Activated CD4-positive, alpha-beta T cell treated with anti-CD3 and anti-CD28 coated beads, Interleukin-2, amount 50 U/mL, for 24 hours (primary cell): ENCODE measurements at regions not wholly inside any gene's neighbourhood (a gene's known extent, or its start where the extent isn't known, plus 50 kb on each side); places are given as distances from the start of the nearest gene placed in this dataset.

Source experiments
- DNase-seq, 2 donors: peaks; one replicate each; pipeline ENCODE4 v3.0.0-alpha.2; 2020; ENCODE audit warnings: low read depth in 1 of 2, low spot score in 1 of 2

DNA sequence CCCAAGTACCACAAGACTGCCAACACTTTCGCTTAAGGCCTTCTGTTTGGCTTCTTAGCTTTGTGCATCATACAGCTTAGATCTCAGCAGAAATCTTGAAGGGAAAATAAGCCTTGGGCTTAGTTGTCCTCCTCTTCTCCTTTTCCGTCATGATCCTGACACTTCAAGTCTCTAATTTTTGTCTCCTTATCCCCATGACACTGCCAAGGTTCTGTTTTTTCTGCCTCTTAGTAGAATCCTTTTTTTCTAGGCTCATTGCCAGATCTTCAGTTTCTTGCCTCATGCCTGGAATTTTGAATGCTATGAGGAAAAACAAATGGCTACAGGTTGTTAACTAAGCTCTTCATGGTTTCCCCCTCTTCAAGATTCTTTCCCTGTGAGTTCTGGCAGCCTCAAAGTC, 450.4 kb downstream of the LRFN5 start:
- DNase-seq = no peak

- DNase-seq = no peak
These were observed 440.9 kb downstream of the LRFN5 start for GRCh38 chr14:42047421-42048055.

DNA sequence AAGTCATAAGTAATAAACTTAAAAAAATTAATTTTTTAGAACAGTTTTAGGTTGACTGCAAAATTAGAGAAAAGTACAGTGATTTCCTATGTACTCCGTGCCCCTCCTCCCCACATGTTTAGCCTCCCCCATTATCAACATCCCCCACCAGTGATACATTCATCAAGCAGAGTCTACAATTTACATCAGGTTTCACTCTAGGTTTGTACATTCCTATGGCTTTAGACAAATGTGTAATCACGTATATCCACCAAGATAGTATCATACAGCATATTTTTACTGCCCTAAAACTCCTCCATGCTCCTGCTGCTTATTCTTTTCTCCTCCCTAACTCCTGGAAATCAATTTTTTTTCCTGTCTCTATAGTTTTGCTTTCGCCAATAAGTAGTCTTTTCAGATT, 438.7 kb downstream of the LRFN5 start:
- DNase-seq = no peak

GRCh38 chr14:42028607-42029006, 421.9 kb downstream of the LRFN5 start:
- no peak for DNase-seq

DNA sequence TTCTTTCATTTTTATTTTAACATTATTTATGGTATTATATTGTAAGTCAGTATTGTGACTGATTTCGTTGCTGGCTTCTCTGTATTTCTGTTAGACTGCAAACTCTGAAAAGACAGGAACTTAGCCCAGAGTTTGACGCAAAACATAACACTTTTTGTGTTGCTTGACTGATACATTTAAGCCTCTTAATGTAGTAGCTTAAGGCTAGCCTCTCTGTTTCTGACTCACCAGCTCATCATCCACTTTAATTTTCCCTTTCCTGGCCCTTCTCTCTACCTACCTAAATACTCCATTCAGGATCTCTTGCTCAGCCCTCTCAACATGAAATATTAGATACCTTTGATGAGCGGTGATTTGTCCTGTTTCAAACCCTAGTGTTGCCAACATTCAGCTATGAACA, 420.6 kb downstream of the LRFN5 start:
- no peak for DNase-seq

GRCh38 chr14:42023452-42023851, 416.8 kb downstream of the LRFN5 start:
- DNase-seq = no peak

- no peak for DNase-seq
These were observed 407.6 kb downstream of the LRFN5 start for GRCh38 chr14:42014301-42014700.

- no peak for DNase-seq
These were observed 406.9 kb downstream of the LRFN5 start for GRCh38 chr14:42013559-42013958.

DNA sequence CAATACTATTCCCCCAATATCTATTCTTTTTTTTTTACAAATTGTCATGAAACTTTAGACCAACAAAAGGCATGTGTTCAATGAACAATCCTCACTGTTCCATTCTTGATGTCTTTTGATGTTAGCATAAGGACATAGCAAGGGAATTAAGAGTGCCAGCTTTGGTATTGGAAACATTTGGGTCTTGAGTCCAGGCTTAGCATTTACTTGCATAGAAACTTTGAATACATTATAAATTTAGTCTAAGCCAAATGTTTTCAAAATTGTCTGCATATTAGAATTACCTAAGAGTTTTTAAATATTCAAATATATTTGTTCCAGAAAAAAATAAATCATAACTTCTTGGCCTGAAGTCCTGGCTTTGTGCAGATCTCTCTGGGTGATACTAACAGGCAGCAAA, 406.5 kb downstream of the LRFN5 start:
- no peak for DNase-seq

- no peak for DNase-seq
These were observed 404.5 kb downstream of the LRFN5 start for GRCh38 chr14:42011221-42011620.

GRCh38 chr14:42004321-42004720, 397.6 kb downstream of the LRFN5 start:
- no peak for DNase-seq

GRCh38 chr14:42002141-42002540, 395.5 kb downstream of the LRFN5 start:
- no peak for DNase-seq

DNA sequence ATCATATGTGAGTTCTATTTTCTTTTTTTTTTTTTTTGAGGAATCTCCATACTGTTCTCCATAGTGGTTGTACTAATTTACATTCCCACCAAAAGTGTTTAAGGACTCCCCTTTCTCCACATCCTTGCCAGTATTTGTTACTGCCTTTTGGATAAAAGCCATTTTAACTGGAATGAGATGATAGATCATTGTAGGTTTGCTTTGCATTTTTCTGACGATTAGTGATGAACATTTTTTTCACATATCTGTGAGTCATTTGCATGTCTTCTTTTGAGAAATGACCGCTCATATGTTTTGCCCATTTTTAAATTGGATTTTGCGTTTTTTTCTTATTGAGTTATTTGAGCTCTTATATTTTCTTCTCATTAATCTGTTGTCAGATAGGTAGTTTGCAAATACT, 394.8 kb downstream of the LRFN5 start:
- no peak for DNase-seq

DNA sequence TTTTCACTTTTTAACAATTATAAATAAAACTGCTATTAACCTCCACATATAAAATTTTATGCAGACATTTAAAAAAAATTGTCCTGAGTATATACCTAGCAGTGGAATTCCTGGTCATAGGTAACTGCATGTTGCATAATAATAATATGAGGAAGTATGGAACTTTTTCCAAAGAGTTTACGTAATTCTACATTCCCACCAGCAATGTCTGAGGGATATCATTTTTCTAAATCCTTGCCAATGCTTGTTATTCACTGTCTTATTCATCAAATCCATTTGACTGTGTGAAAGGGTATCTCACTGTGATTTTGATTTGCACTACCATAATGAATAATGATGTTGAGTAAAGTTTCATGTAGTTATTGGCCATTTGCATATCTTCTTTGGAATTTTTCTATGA, 393.8 kb downstream of the LRFN5 start:
- DNase-seq = no peak

DNA sequence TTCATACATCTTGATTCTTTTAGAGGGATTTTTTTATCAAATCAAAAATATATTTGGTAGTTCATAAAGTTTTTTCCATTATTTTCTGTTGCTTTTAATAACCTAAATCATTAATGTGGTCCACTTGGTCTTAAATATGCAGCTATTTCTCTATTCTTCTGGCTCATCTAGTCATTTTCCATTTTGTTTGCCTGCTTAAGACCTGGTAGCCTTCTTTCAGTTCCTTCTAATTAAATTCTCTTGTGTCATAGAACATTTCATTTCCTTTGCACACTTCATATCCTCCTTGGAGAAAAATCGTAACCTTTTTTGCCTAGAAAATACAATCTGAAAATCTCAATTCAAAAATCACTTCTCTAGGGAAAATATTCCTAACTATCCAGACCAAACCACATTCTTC, 387.0 kb downstream of the LRFN5 start:
- no peak for DNase-seq

DNA sequence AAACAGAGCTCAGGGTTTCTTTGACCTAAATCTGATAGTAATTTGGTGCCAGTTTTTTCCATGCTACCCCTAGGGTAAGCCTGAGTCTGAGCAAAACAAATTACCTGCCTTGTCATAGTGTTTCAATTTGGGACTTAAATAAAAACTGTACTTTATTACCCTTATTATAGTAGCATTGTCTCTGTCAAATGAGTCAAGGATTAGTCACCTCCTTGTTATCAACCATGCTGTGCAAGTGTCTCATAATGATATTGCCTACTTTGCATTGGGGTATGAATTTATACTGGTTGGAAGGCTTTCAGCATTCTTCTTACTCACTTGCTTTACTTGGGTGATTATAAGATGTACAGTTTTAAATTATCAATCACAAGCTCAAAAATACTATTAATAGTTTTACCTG, 380.0 kb downstream of the LRFN5 start:
- no peak for DNase-seq

- DNase-seq = no peak
These were observed 379.5 kb downstream of the LRFN5 start for GRCh38 chr14:41986083-41986645.

DNA sequence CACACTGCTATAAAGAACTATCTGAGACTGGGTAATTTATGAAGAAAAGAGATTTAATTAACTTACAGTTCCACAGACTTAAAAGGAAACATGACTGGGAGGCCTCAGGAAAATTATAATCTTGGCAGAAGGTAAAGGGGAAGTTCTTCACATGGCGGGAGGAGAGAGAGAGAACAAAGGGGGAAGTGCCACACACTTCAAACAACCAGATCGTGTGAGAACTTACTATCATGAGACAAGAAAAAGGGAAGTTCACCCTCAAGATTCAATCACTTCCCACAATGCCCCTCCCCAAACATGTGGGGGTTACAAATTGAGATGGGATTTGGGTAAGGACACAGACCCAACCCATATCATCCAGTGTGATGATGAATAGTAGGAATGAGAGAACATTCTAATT, 366.5 kb downstream of the LRFN5 start:
- DNase-seq = no peak

GRCh38 chr14:41972531-41972930, 365.9 kb downstream of the LRFN5 start:
- DNase-seq = no peak

- no peak for DNase-seq
These were observed 353.6 kb downstream of the LRFN5 start for GRCh38 chr14:41960281-41960680.

GRCh38 chr14:41957459-41957858, 350.8 kb downstream of the LRFN5 start:
- DNase-seq = no peak
